ENCODE measurements at regions not wholly inside any gene's neighbourhood (a gene's known extent, or its start where the extent isn't known, plus 50 kb on each side); places are given as distances from the start of the nearest gene placed in this dataset.

- TF ChIP-seq ATF3 (IDR thresholded peaks at IDR 0.05): no peak
- TF ChIP-seq POLR2AphosphoS5 (IDR thresholded peaks at IDR 0.05; ENCODE audit: low read depth, low read length): no peak
- Histone ChIP-seq H4K20me1 (ENCODE audit: insufficient read depth) (no peaks in the 10 kb centered on the region), H3K36me3 (ENCODE audit: control insufficient read depth in 1 of 2, insufficient read depth in 2 of 2, low read length in 2 of 2) (no peaks in the 10 kb centered on the region), H3K4me1 (ENCODE audit: control insufficient read depth in 1 of 2, insufficient read depth in 2 of 2, low read length in 2 of 2) (peaks cover 12 to 20% of the 10 kb centered on the region in 2 experiments), H3K9me2 (ENCODE audit: insufficient read depth) (no peaks in the 10 kb centered on the region), H3K27me3 (ENCODE audit: insufficient read depth, low read length) (no peaks in the 10 kb centered on the region), H3K4me2 (ENCODE audit: low read length) (peak overlapping the region; percentile 34), H3K9ac (ENCODE audit: low read length) (no peak overlapping the region), H3K4me3 (replicated peaks in 1 of 2; ENCODE audit: low read depth in 1 of 2, low read length in 2 of 2) (no peak overlapping the region), H3K27ac (ENCODE audit: low read depth, low read length) (no peak overlapping the region), H3K79me2 (ENCODE audit: insufficient read depth, low read length) (peaks cover 22% of the 10 kb centered on the region), H3K9me3 (ENCODE audit: control insufficient read depth in 1 of 2, insufficient read depth in 1 of 2, low read depth in 1 of 2, low read length in 2 of 2) (no peaks in the 10 kb centered on the region), H2AFZ (ENCODE audit: low read depth, low read length, poor library complexity, severe bottlenecking) (no peak overlapping the region)
- POLR2A ChIA-PET: no interaction called here
- intact Hi-C loops (cut with micrococcal nuclease): no loop called here
- no TSS peak for BruUV-seq (replicated peaks)
- ATAC-seq (no peak), DNase-seq (ENCODE audit: low read depth, low spot score) (no peak)
- RAD21 ChIA-PET (ENCODE audit: low non-redundant PET in 1 of 2, low total read pairs in 2 of 2, uncharacterized antibody in 2 of 2, unreplicated experiment in 2 of 2): interaction anchor here in 1 of 2 experiments (0.7 kb wide), 1 partner anchor 65 kb away, joined by 3 read pairs; no protein-coding TSS in a partner anchor
- CTCF ChIA-PET: no interaction called here
Observed at GRCh38 chr9:31908891-31909480, 475.5 kb upstream of the ACO1 start.

DNA sequence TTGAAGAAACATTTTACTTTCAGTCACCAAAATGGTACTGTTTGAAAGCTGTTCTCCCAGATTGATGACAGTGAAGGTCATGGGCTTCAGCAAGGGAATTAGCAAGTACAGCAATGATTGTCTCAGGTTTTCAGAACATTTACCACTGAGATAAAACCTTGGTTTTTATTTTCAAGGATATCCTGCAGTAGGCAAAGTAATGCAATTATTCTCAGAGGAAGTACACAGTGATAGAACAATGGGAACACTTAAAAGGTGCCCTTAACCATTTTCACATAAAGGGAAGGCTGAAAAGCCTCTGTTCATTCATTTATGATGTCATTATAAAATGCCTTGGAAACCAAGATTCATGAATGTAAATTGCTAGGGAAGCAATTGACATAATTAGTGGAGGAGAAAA, 471.8 kb upstream of the ACO1 start:
- Histone ChIP-seq H3K36me3 (ENCODE audit: control insufficient read depth in 1 of 2, insufficient read depth in 2 of 2, low read length in 2 of 2) (no peaks in the 10 kb centered on the region), H3K27me3 (ENCODE audit: insufficient read depth, low read length) (no peaks in the 10 kb centered on the region), H3K9me2 (ENCODE audit: insufficient read depth) (no peaks in the 10 kb centered on the region), H3K79me2 (ENCODE audit: insufficient read depth, low read length) (peaks cover 18% of the 10 kb centered on the region; the same call in 1 of the 2 replicates), H2AFZ (ENCODE audit: low read depth, low read length, poor library complexity, severe bottlenecking) (no peak overlapping the region), H3K27ac (ENCODE audit: low read depth, low read length) (no peak overlapping the region), H3K9me3 (ENCODE audit: control insufficient read depth in 1 of 2, insufficient read depth in 1 of 2, low read depth in 1 of 2, low read length in 2 of 2) (no peaks in the 10 kb centered on the region), H3K4me3 (replicated peaks in 1 of 2; ENCODE audit: low read depth in 1 of 2, low read length in 2 of 2) (no peak overlapping the region), H3K4me1 (ENCODE audit: control insufficient read depth in 1 of 2, insufficient read depth in 2 of 2, low read length in 2 of 2) (peaks cover 8 to 16% of the 10 kb centered on the region in 2 experiments), H3K4me2 (ENCODE audit: low read length) (no peak overlapping the region), H3K9ac (ENCODE audit: low read length) (no peak overlapping the region), H4K20me1 (ENCODE audit: insufficient read depth) (no peaks in the 10 kb centered on the region)
- intact Hi-C loops (cut with micrococcal nuclease): loop anchor here (10.0 kb wide), 1 partner anchor 342 kb away; no protein-coding TSS in a partner anchor
- POLR2A ChIA-PET: no interaction called here
- CTCF ChIA-PET: no interaction called here
- TF ChIP-seq, protein P1, sequence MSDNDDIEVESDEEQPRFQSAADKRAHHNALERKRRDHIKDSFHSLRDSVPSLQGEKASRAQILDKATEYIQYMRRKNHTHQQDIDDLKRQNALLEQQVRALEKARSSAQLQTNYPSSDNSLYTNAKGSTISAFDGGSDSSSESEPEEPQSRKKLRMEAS (IDR thresholded peaks at IDR 0.05): no peak
- TF ChIP-seq EZH2phosphoT487 (IDR thresholded peaks at IDR 0.05; ENCODE audit: borderline replicate concordance) (no peak), ELF1 (IDR thresholded peaks at IDR 0.05; ENCODE audit: borderline replicate concordance, low read depth) (no peak), RAD21 (IDR thresholded peaks at IDR 0.05; ENCODE audit: low read depth) (no peak), CEBPB (IDR thresholded peaks at IDR 0.05; ENCODE audit: low read depth) (no peak)
- no TSS peak for BruUV-seq (replicated peaks)
- RAD21 ChIA-PET (ENCODE audit: low non-redundant PET in 1 of 2, low total read pairs in 2 of 2, uncharacterized antibody in 2 of 2, unreplicated experiment in 2 of 2): no interaction called here
- no peak for DNase-seq (ENCODE audit: low read depth, low spot score)
- ATAC-seq: no peak
